Renal cortical epithelial cell (primary cell): ENCODE measurements at regions not wholly inside any gene's neighbourhood (a gene's known extent, or its start where the extent isn't known, plus 50 kb on each side); places are given as distances from the start of the nearest gene placed in this dataset.

Source experiments
- DNase-seq: peaks from one replicate; pipeline ENCODE4 v3.0.0-alpha.2; 2011; ENCODE audit warnings: low read depth

DNA sequence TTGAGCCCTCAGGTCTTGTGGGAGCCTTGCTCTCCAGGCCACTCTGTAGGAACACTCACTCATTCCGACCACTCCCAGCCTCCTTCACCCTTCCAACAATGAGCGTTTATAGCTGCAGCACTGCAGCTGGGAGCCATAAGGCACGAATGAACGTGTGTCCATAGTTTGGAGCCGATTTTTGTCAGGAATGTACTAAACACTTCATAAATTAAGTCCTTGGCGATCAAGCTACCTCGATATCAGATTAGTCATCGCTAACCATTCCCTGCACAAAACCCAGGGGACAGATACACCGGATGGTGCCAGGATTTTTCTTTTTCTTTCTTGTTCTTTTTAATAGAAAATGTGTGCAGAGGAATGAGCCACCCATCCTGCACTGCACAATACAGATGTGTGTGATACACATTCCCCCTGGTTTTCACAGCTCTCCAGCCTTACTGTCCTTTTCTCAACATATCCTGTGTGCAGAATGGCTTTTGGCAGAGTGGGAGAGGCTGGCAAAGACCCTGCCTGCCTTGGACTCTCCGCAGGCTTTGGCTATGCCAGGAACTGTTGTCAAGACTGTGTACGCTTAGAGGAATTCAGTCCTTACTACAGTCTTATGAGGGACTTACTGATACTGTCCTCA, 68.4 kb upstream of the ELAC2 start:
- DNase-seq, result no peak

- DNase-seq, result no peak
Measured at GRCh38 chr17:13085578-13085977, 67.8 kb upstream of the ELAC2 start.

DNA sequence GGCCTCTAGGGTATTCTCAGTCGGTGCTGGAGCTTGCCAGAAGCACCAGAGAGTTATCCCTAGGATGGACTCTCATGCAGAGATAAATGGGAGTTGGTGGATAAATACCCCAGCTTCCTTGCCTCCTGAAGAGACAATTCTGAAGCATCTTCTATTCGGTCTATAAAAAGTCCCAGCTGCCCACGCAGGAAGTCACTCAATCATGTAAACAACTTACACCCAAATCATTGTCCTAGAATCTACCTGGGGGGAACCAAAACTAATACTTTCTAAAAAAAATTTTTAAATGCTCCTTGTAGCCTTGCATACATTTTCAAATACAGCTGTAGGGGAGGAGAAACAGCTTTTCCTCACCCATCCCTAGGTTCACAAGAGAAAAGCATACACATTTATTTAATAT, 66.6 kb upstream of the ELAC2 start:
- no peak for DNase-seq

- DNase-seq, result no peak
Measured at GRCh38 chr17:13078591-13079385, 61.0 kb upstream of the ELAC2 start.

GRCh38 chr17:13076905-13077304, 59.1 kb upstream of the ELAC2 start:
- DNase-seq, result no peak

DNA sequence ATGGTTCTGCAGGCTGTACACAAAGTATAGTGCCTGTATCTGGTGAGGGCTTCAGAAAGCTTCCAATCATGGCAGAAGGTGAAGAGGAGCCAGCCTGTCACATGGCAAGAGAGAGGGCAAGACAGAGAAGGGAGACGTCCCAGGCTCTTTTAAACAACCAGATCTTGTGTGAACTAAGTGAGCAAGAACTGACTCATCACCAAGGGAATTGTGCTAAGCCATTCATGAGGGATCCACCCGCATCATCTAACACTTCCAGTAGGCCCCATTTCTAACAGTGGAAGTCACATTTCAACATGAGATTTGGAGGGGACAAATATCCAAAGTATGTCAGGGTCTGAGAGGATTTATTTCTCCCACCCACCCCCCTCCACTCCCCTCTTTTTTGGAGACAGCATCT, 56.2 kb upstream of the ELAC2 start:
- DNase-seq, result no peak

- DNase-seq, result no peak
Measured at GRCh38 chr17:13073018-13073417, 55.2 kb upstream of the ELAC2 start.

DNA sequence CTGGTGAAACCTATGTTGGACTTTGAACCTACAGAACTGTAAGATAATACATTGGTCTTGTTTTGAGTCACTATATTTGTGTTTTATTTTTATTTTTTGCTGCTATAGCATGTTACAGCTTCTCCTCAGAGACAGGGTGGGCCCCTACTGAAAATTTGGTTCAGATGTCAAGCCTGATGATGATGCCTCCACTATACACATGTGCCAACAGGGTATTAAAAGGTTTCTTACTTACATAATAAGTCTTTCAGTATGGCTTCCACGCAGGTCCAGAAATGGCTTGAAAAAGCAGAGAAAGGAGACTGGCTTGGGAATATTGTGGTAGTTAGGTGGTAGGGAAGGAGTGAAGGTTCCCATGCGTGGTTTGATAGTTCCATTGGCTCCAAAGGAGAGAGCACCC, 52.9 kb upstream of the ELAC2 start:
- no peak for DNase-seq

GRCh38 chr17:13067629-13068303, 49.9 kb upstream of the ELAC2 start:
- DNase-seq, result no peak
